ENCODE measurements at regions not wholly inside any gene's neighbourhood (a gene's known extent, or its start where the extent isn't known, plus 50 kb on each side); places are given as distances from the start of the nearest gene placed in this dataset.

DNA sequence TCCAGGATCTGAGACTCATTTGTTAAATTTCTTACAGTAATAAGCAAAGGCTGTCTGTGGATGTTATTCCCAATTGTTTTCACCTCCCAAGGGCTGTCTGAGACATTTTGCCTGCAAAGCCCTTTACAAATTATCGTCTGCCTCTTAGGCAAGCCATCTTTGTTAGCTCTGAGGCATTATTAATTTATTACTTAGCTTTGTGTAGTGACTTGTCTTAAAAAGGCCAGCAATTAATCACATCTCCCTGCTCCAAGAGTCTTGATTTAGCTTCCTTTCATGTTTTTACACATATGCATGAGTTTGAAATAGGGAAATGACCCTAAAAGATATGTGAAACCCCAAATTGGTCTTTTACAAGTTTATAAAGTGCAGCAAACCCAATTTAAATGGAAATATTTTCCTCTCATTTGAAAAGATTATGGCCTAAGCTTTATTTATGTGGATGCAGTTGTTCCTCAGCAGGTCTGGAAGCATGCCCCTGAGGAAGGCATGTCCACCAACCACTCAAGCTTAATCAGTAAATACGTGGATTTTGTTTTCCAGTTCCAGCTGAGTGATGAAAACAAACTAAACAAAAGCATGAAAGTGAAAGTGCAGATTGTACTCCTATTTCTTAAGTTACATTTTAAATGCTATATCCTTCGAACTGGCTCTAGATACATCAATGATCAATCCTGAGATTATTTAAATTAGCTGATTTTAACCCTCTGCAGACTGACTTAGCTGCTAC is 173.6 kb upstream of the LNX1 start:
- DNase-seq, result no peak

DNA sequence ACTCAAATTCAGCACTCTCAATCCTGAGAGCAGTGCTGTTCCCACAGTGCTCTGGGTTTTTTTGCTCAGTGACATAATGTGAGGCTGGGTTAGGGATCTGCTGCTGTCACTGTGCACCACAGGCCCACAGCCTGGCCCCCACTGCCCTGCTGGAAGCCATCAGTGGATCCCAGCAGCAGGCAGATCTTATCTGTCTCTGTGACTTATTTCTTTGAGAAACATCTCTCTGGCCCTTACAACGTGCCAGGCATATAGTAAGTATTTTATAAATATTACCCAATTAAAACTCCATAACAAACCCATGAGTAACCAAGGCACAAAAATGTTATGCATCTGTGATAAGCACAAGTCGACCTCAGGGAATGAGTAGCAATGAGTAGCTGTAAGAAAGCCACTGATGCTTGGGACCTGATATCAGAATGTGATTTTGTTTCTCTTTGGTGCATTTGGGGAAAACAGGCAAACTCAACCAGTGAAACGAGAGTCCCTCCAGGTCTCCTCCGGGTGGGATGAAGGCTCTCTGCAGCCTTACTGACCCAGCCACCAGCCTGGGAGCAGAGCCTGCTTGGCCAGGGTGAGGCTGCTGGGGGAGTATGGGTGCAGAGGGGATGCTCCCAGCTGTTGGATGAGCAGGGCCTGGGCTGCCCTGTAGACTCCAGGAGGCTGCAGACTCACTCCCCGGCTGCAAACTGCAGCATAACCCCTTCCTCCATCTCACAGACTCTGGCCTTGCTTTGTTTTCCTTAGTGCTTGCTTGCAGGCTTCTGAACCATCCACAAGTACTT is 172.7 kb upstream of the LNX1 start:
- DNase-seq, result no peak

DNA sequence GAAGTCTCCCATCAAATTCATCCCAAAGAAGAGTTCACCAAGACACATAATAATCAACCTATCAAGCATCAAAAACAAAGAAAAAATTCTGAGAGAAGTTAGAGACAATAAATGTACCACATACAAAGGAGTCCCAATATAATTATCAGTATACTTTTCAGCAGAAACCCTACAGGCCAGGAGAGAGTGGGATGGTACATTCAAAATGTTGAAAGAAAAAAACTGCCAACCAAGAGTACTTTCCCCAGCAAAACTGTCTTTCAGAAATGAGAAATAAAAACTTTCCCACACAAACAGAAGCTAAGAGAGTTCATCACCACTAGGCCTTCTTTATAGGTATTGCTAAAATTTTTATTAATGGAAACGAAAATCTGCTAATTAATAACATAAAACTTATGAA is 164.4 kb upstream of the LNX1 start:
- DNase-seq, result no peak

DNA sequence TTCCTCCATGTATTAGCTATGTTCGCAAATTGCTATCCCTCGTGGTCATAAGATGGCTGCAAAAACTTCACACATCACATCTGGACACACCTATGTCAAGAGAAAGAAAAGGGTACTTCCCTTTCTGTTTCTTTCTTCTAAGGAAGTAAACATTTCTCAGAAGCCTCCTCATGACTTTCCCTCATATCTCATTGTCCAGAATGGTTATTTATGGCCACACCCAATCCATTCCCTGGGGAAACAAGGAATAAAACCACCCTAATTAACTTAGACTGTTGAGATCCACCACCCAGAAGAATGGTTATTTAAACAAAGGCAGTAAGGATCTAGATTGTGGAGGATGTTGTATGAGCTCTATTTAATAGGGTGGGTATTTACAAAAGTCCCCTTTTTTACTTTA is 160.8 kb upstream of the LNX1 start:
- DNase-seq, result no peak

DNA sequence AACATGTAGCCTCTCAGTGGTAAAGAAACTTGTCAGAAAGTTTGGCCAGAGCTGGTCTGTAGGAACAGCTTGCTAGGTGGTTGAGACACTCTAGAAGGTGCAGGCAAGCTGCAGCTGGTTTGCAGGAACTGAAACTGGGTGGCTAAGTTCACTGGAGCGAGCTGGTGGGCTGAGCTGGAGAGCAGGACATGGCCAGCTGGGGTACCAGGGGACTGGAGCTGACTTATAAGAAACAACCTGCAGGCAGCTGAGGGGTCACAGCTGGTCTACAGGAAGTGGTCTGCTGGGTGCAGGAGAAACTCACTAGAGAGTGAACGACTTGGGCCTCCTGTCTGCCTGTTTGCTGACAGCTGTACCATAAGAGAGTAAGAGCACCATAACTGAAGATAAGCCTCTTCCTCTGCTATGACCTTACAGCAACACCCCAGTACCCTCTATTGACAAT is 157.1 kb upstream of the LNX1 start:
- DNase-seq, result no peak

DNA sequence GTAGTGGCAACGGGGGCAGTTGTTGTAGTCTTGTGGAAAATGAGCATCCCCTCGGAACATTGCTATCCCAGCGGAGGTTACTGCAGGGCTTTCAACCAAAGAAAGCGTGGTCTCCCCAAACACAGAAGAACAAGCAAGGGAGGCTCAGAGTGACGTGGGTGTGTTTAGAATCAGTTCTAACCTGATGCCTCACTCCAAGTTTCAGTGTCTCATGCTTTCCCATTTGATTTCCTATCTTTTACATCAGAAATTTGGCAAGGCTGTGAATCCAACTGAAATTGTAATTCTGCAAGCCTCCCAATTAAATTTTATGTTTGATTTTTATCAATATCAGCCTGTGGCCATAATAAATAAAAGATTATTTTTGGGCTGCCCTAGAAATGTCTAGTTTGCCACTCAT is 156.1 kb upstream of the LNX1 start:
- no peak for DNase-seq

DNA sequence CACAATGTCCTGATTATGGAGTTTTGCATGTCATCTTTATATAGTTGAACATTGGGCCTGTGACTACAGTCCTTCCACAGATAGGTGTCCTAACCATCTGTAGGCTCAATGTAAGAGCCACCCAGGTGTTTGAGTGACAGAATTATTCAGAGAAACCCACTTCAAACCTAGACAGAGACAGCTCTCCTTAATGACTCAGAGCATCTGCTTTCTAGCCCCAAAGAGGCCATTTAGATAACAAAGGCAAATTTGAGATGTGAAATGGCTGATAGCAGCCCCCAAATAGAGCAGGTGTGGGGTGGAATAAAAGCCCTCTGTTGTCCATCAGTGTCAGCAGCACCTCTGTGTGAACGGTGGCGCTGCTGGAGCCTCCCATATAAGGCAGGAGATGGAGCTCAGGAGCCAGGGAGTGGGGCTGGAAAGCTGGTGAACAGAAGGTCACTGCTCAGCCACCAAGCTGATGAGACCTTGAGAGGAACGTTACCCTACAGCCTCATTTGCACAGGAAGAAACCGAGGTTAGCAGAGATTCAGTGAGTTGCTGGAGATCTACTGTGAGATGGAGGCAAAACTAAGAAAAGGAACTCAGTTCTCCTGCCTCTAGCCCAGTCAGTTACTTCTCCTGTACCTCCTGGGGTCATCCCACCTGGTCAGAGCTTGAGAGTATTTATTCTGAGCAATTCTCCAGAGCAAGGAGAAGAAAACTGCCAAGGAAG is 153.3 kb upstream of the LNX1 start:
- DNase-seq, result no peak

DNA sequence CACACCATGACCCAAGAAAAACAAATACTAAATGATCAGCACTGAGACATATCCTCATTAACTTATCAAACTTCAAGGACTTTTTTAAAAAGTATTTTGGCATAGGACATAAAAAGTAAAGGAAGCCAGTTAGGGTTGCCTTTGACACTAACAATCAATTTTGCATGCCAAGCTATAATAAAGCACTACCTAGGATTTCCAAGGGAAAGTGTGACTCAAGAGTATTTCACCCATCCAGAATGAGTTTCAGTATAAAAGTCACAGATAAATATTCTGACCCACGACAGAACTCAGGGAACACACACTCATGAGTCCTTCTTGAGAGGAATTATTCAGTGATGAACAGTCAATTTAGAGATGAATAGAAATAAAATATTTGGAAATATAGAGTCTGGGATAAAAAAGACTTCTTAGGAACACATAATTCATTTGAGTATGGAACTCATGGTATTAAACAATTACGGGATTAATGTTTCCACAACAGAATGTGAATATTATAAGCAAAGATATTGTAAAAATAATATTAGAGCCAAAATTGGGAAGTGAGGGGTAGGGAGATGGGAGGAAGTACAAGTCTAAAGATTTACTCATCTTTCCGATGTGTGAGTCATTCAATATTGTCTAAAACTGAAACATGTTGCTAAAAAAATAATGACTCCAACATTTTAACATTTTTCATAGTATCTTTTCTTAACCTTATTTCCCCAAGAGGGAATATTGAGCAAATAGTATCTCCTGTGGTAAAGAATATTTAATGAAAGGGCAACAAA is 143.5 kb upstream of the LNX1 start:
- DNase-seq, result no peak

DNA sequence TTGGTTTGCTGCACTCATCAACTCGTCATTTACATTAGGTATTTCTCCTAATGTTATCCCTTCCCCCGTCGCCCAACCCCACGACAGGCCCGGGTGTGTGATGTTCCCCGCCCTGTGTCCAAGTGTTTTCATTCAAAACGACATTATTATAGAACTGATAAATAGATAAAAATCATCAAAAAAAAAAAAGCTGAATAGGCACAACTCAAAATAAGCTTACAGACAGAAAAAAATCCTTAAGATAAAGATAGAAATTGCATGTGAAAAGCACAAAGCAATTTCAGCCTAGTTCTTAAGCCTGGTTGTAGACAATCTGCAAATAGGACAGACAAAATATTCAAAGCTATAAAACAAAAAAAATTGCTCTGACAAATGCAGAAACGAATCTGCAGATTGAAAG is 142.9 kb upstream of the LNX1 start:
- DNase-seq, result no peak

DNA sequence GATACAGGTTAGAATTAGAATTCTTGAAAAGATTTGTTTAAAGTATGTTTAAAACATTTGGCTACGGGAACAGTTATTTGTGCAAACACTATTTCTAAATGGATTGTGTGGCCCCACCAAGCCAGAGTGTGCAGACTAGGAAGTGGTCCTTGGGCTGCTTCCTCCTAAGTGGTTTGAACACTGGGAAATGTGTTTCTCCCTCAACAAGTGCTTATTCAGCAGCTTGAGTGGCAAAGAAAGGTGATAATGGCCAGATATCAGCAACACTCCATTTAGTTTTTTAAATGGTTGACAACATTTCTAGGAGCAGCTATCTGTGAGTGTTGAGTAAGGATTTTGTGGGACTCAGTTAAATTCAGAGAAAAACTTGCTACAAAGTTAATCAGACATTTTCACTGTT is 141.4 kb upstream of the LNX1 start:
- no peak for DNase-seq

DNA sequence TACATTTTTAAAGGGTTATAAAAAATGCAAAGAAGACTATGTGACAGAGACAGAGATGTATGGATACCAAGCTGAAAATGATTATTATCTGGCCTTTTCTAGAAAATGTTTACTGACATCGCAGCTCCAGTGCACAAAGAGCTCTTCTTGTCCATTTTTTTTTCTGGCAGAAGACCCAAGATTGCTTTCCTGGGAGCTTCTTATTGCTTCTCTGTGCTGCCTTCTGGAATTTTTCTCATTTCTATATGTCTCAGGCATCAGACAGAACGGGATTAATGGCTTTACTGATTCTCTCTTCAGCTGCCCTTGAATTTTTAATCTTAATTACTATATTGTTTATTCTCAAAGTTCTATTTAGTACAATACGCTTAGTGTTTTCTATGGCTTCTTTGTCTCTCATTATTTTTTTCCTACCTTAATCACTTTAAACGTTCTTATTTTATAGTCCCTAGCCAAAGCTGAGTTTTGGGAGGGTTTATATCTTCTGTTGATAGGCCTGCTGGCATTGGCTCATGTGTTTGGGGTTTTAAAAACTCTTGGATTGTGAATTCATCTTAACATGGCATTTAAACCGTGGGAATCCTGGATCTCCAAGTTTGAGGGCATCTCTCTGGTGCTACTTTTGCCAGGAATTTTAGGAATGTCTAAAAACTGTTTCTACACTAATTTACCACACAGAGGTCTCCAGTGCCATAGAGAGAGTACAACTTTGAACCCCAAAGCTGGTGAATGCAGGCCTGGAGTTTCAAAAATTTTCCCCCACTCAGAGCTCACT is 138.9 kb upstream of the LNX1 start:
- DNase-seq, result no peak

DNA sequence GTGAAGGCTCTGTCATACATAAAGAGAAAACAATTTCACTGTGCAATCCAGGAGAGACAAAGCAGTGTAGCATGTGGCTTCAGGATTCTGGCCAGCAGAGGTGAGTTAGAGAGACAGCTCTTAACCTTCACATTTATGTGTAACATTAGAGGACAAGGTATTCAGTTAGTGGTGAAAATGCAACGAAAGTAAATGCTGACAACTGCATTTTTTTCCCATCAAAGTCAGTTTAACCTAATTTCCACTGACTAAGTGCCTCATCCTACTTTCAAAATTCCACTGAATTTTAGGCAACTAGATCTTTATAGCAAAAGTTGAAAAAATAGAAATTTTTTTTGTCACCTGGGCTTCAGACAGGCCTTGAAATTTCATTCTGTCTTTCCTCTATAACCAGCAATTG is 130.8 kb upstream of the LNX1 start:
- DNase-seq, result no peak

DNA sequence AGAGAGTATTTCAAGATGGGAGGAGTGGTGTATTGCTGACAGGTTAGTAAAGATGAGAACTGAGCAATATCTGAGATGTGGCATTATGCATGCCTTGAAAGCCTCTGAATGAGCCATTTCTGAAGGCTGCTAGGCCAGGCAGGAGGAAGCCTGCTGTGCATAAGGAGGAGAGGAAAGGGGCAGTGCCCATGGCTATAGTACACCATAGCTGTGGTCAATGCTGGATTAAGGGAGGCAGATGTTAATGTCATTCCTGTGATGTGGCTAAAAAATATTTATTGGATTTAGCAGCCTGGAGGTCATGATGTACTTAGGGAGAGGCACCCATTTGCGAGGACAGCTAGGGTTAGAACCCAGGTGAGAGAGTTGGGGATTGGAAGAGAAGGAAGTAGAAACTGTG is 130.0 kb upstream of the LNX1 start:
- DNase-seq, result no peak

DNA sequence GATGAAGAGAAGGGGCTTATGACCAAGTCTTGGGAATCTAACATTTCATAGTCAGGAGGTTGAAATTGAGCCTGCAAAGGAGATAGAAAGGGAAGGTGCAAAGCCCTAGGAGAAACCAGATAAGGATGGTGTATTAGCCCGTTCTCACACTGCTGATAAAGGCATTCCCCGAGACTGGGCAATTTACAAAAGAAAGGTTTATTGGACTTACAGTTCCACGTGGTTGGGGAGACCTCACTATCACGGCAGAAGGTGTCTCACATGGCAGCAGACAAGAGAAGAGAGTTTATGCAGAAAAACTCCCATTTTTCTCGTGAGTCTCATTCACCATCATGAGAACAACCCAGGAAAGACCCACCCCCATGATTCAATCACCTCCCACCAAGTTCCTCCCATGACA is 129.5 kb upstream of the LNX1 start:
- no peak for DNase-seq

DNA sequence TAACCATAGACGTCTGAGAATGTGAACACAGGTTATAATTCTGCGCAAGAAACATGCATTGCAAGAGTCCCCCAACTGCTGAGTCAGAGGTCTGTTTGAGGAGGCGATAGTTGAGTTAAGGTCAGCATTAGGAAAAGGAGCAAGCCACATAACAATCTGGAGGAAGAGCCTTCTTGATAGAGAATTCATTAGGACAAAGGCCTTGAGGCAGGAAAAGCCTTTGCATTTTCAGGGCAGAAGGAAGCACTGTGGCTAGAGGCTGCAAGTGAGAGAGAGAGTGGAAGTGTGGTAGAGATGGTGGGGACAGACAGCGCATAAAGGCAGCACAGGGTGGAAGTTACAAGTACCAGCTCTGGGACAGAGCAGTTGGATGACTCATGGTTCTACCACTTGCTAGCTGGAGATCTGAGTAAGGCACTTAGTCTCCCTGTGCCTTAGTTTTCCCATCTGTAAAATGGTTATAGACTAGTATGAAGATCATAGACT is 125.8 kb upstream of the LNX1 start:
- no peak for DNase-seq

DNA sequence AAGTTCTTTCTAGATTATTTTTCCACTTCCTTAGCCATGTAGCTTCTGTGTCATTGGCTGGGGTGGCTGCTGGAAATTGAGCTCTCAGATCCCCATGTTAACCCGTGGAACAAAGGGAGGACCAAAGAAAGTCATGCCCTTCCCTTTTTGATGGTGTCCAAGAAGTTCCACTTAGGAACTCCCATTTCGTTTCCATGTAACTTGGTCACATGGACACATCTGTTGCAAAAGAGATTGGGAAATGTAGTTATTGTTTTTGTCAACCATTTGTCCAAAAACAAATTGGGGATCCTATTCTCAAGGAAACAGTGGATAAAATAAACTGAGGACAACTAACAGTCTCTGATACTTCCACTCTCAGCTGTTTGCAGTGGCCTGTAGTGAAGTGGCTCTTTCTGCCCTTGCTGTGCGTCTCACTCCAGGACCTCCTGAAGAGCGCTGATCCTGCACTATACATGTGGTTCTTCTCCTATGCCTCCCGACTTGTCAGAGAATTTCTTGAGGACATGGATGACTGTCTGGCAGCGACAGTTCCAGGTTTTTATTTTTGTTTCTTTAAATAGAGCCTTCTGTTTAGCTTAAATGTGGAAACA is 125.3 kb upstream of the LNX1 start:
- no peak for DNase-seq

DNA sequence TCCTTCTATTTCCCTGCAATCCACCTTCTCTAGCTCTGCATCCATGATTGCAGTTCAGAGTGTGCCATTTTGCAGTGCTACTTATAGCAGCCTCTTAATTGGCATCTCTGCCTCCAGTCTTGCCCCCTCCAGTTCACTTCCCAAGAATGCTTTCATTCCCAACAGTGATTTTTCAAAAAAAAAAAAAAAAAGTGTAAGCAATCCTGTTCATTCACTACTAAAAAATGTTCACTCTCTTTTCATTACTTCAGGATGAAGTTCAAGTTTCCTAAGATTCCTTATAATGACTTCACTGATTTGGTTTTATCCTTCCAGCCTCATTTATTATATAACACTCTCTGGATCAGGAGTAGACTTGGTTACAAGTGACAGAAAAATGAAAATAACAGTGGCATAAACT is 124.7 kb upstream of the LNX1 start:
- no peak for DNase-seq

DNA sequence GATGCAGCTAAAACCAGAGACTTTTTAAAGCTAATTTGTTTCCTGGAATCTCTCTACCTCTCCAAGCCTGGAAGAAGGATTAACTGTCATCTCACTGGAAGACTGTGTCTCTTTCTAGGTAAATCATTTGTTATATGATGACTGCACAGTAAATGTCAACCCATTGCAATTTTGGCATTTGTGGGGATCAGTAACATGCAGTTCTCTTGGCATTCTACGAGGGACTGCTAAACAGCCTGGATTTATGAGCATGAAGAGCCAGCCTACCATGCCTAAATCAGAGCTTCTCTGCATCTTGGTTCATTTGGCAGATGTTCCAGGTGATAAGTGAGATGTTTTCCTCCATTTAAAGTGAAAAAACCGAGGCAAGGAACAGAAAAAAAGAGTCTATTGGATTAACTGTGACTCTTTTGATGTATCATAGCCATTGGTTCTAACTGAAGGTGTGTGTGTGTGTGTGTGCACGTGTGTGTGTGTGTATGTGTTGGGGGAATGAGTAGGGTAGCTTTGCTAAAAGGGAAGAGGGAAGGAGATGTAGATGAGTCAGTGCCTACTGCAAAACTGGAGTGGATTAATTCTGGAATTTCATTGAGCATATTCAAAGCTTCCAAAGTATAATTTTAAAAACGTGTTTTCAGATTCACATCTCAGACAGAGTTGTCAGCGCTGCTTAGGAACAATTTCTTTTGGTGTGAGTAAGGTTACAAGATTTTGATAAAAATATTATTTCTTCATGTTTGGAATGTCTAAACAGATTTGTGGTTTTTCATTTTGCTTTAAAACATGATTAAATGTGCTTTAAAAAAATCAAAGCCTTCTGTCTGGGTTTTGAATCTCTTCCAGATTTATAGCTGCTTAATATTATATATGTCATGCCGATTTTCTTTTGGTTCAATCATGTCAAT is 123.2 kb upstream of the LNX1 start:
- DNase-seq, result no peak

DNA sequence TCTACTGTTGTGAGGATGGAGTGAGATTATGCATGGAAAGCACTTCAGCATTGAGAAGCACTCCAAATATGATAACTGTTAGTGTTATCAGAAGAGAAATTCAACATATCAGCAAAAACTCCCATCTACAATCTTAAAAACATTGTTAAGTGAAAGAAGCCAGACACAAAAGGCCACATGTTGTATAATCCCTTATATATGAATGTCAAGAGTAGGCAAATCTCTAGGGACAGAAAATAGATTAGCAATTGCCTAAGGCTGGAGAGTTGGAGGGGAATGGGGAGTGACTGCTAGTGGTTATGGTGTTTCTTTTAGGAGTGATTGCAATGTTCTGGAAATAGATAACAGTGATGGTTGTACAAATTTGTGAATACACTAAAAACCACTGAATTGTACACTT is 122.5 kb upstream of the LNX1 start:
- no peak for DNase-seq

DNA sequence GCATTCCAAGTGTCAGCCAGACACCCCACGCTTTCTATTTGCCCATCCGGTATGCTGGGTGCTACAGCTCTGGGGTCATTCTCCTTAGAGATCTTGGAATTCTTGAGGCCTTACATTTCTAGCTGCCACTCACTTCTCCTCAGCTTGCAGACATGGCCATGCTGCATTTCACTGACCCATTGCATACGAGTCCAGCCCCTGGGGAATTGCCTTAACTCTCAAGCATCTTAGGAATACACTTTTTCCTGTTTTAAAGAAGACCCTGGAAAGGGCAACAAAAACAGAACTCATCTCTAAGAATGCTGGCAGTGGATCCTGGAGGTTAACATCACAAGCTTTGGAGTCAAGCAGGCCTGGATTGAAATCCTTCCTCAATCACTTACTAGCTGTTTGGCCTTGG is 122.0 kb upstream of the LNX1 start:
- DNase-seq, result no peak

Data from NCI-H2081 (cell line).